ENCODE measurements at regions not wholly inside any gene's neighbourhood (a gene's known extent, or its start where the extent isn't known, plus 50 kb on each side); places are given as distances from the start of the nearest gene placed in this dataset.

DNA sequence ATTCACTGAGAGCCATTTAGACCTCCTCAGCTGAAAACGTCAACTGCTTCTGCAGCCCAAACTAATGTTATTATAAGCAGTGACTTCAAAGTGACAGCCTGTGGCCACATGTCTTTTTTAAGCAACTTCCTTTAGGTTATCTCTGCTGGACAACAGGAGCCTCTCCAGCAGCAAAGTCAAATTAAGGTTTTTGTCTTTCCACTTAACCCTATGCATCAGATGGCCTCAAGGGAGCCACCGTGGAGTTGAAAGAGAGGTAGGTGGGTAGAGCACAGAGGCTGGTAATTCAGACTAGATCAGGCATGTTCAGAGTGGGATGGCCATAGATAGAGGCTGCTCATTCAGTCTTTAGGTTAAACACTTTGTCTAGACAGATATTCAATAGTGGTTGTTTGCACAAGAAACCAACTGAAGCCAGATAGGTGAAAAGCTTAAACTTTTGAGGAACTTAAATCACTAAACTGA, 300.6 kb upstream of the ECI2 start:
- WGBS, 2 experiments (ENCODE audit: insufficient coverage in 1 of 2, insufficient read length in 1 of 2) = 88 to 91% methylated on average over 1 to 2 of the region's 2 CpGs

DNA sequence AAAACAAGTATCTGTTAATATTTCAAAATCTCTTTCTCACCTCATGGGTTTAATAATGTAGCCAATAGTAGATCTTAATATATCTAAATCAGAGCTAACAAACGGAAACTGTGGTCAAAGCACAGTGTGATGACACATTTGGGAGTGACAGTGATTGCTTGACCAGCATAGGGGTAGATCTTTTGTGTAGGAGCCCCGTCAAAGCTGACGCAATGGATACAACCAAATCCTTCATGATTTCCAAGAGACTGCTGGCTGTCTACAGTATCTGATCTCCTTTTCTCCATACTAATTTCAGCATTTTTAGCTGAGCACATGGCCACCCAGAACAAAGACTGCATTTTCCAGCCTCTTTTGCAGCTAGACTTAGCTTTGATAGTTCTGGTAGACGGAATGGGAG, 299.3 kb upstream of the ECI2 start:
- Mint-ChIP-seq H3K9me3 (no peaks in the 10 kb centered on the region), H3K27ac (no peak overlapping the region), H3K4me3 (no peak overlapping the region), H3K27me3 (ENCODE audit: insufficient read depth) (peaks cover 46% of the 10 kb centered on the region), H3K4me1 (peaks cover 14% of the 10 kb centered on the region), H3K36me3 (ENCODE audit: low read depth) (no peaks in the 10 kb centered on the region)
- Histone ChIP-seq H3K27ac (ENCODE audit: low read depth, low read length) (no peak overlapping the region), H3K4me3 (ENCODE audit: low read length) (no peak overlapping the region), H3K9me3 (ENCODE audit: control insufficient read depth, low read length) (peaks cover 11% of the 10 kb centered on the region), H3K4me1 (ENCODE audit: control insufficient read depth, insufficient read depth, low read length) (no peaks in the 10 kb centered on the region), H3K9ac (ENCODE audit: extremely low read depth, low read length, poor library complexity, severe bottlenecking) (no peak overlapping the region), H3K36me3 (ENCODE audit: control insufficient read depth, insufficient read depth, low read length) (no peaks in the 10 kb centered on the region), H3K27me3 (ENCODE audit: control insufficient read depth, insufficient read depth, low read length, poor library complexity, severe bottlenecking) (peaks cover 17% of the 10 kb centered on the region)
- DNase-seq = no peak
- TF ChIP-seq, protein P1, sequence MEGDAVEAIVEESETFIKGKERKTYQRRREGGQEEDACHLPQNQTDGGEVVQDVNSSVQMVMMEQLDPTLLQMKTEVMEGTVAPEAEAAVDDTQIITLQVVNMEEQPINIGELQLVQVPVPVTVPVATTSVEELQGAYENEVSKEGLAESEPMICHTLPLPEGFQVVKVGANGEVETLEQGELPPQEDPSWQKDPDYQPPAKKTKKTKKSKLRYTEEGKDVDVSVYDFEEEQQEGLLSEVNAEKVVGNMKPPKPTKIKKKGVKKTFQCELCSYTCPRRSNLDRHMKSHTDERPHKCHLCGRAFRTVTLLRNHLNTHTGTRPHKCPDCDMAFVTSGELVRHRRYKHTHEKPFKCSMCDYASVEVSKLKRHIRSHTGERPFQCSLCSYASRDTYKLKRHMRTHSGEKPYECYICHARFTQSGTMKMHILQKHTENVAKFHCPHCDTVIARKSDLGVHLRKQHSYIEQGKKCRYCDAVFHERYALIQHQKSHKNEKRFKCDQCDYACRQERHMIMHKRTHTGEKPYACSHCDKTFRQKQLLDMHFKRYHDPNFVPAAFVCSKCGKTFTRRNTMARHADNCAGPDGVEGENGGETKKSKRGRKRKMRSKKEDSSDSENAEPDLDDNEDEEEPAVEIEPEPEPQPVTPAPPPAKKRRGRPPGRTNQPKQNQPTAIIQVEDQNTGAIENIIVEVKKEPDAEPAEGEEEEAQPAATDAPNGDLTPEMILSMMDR (conservative IDR thresholded peaks at IDR 0.05) = no peak
- 90 to 96% methylated on average over 4 of the region's 4 CpGs for WGBS, 2 experiments (ENCODE audit: insufficient coverage in 1 of 2, insufficient read length in 1 of 2)

More for the DNA sequence above, 300.6 kb upstream of the ECI2 start:
- H3K27me3 Mint-ChIP-seq (ENCODE audit: insufficient read depth) = peaks cover 37% of the 10 kb centered on the region
- no peak overlapping the region for H3K9ac ChIP-seq (ENCODE audit: extremely low read depth, low read length, poor library complexity, severe bottlenecking)
- no peaks in the 10 kb centered on the region for H3K36me3 Mint-ChIP-seq (ENCODE audit: low read depth)
- H3K9me3 Mint-ChIP-seq = no peaks in the 10 kb centered on the region
- peaks cover 11% of the 10 kb centered on the region for H3K4me1 Mint-ChIP-seq
- no peaks in the 10 kb centered on the region for H3K36me3 ChIP-seq (ENCODE audit: control insufficient read depth, insufficient read depth, low read length)
- no peaks in the 10 kb centered on the region for H3K9me3 ChIP-seq (ENCODE audit: control insufficient read depth, low read length)
- no peak overlapping the region for H3K27ac Mint-ChIP-seq
- H3K4me3 Mint-ChIP-seq = no peak overlapping the region
- no peak for DNase-seq
- no peak overlapping the region for H3K4me3 ChIP-seq (ENCODE audit: low read length)
- H3K4me1 ChIP-seq (ENCODE audit: control insufficient read depth, insufficient read depth, low read length) = no peaks in the 10 kb centered on the region
- no peak overlapping the region for H3K27ac ChIP-seq (ENCODE audit: low read depth, low read length)
- H3K27me3 ChIP-seq (ENCODE audit: control insufficient read depth, insufficient read depth, low read length, poor library complexity, severe bottlenecking) = peaks cover 17% of the 10 kb centered on the region
- TF ChIP-seq, protein P1 (conservative IDR thresholded peaks at IDR 0.05) = no peak

DNA sequence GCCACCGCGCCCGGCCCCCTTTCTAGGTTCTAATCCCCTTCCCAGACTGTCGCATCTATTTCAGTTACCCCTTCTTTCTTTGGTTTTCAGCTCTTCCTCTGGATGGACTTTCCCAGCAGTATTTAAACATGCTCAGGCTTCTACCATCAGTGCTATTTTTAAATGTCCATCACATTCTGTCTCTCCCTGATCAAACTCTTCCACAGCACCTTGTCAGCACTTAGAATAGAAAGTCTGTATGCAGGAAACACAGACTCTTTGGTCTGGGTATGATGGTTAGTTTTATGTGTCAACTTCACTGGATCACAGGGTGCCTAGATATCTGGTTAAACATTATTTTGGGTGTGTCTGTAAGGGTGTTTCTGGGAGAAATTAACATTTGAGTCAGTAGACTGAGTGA, 297.8 kb upstream of the ECI2 start:
- H3K27me3 Mint-ChIP-seq (ENCODE audit: insufficient read depth) = peaks cover 61% of the 10 kb centered on the region
- no peaks in the 10 kb centered on the region for H3K36me3 Mint-ChIP-seq (ENCODE audit: low read depth)
- H3K27me3 ChIP-seq (ENCODE audit: control insufficient read depth, insufficient read depth, low read length, poor library complexity, severe bottlenecking) = peaks cover 21% of the 10 kb centered on the region
- no peaks in the 10 kb centered on the region for H3K9me3 Mint-ChIP-seq
- H3K4me1 ChIP-seq (ENCODE audit: control insufficient read depth, insufficient read depth, low read length) = no peaks in the 10 kb centered on the region
- no peak overlapping the region for H3K4me3 Mint-ChIP-seq
- H3K4me3 ChIP-seq (ENCODE audit: low read length) = no peak overlapping the region
- peaks cover 17% of the 10 kb centered on the region for H3K9me3 ChIP-seq (ENCODE audit: control insufficient read depth, low read length)
- WGBS, 2 experiments (ENCODE audit: insufficient coverage in 1 of 2, insufficient read length in 1 of 2) = 96 to 97% methylated on average over 4 of the region's 4 CpGs
- no peak overlapping the region for H3K27ac ChIP-seq (ENCODE audit: low read depth, low read length)
- no peaks in the 10 kb centered on the region for H3K36me3 ChIP-seq (ENCODE audit: control insufficient read depth, insufficient read depth, low read length)
- TF ChIP-seq, protein P1 (conservative IDR thresholded peaks at IDR 0.05) = no peak
- no peak overlapping the region for H3K27ac Mint-ChIP-seq
- H3K9ac ChIP-seq (ENCODE audit: extremely low read depth, low read length, poor library complexity, severe bottlenecking) = no peak overlapping the region
- DNase-seq = no peak
- peaks cover 14% of the 10 kb centered on the region for H3K4me1 Mint-ChIP-seq

All from endodermal cell (in vitro differentiated cells).